Natural killer cell (primary cell): ENCODE measurements at regions not wholly inside any gene's neighbourhood (a gene's known extent, or its start where the extent isn't known, plus 50 kb on each side); places are given as distances from the start of the nearest gene placed in this dataset.

ENCODE experiments used
- ATAC-seq, 3 donors: fragments of 150-1000 bp in 2 of 3; fragments of 200-7000 bp in 1 of 3; cut with Tn5 transposase; 1 replicate in 1 of 3; 2 replicates in 2 of 3; pipeline ENCODE4 v1.10.0; 2021; ENCODE audit warnings: mild to moderate bottlenecking in 2 of 3, moderate library complexity in 2 of 3
- DNase-seq, 2 donors: peaks; one replicate each; pipeline versions ENCODE4 v3.0.0 to v3.0.0-alpha.2; 2013 to 2021; ENCODE audit warnings: mixed read lengths in 1 of 2
- H3K27ac ChIP-seq: one replicate; pipeline ENCODE4 v1.5.1; 2013; ENCODE audit warnings: mild to moderate bottlenecking, low read length
- H3K27me3 ChIP-seq: one replicate; pipeline ENCODE4 v1.6.1; 2013; ENCODE audit warnings: low read length; ENCODE audit not compliant: control insufficient read depth, insufficient read depth
- H3K36me3 ChIP-seq: one replicate; pipeline ENCODE4 v1.6.1; 2013; ENCODE audit warnings: low read length; ENCODE audit not compliant: control insufficient read depth, insufficient read depth
- H3K4me1 ChIP-seq: one replicate; pipeline ENCODE4 v1.6.1; 2013; ENCODE audit warnings: low read length; ENCODE audit not compliant: control insufficient read depth, insufficient read depth
- H3K4me3 ChIP-seq: one replicate; pipeline ENCODE4 v1.5.1; 2013; ENCODE audit warnings: low read length
- H3K9me3 ChIP-seq: one replicate; pipeline ENCODE4 v1.6.1; 2013; ENCODE audit warnings: low read length; ENCODE audit not compliant: control insufficient read depth, insufficient read depth
- H3K27ac Mint-ChIP-seq, 2 donors: one replicate each; pipeline ENCODE4 v1.8.0; 2022; ENCODE audit warnings: mild to moderate bottlenecking in 2 of 2, mixed read lengths in 2 of 2, moderate library complexity in 1 of 2
- H3K27me3 Mint-ChIP-seq, 2 donors: one replicate each; pipeline ENCODE4 v1.8.0; 2022; ENCODE audit warnings: low read depth in 2 of 2, mixed read lengths in 2 of 2
- H3K36me3 Mint-ChIP-seq: one replicate; pipeline ENCODE4 v1.8.0; 2022; ENCODE audit warnings: mixed read lengths
- H3K4me1 Mint-ChIP-seq, 2 donors: one replicate each; pipeline ENCODE4 v1.8.0; 2022; ENCODE audit warnings: mixed read lengths in 2 of 2
- H3K4me3 Mint-ChIP-seq: one replicate; pipeline ENCODE4 v1.8.0; 2022; ENCODE audit warnings: mild to moderate bottlenecking, moderate library complexity, mixed read lengths
- H3K9me3 Mint-ChIP-seq, 2 donors: one replicate each; pipeline ENCODE4 v1.8.0; 2022; ENCODE audit warnings: mixed read lengths in 2 of 2
- WGBS: methylation state at CpG from one replicate; pipeline ENCODE4 v1.1.7; 2013; ENCODE audit warnings: missing lambda C conversion rate; ENCODE audit not compliant: insufficient coverage; 5-methylcytosine and 5-hydroxymethylcytosine counted together
- intact Hi-C: fragments of 100-400 bp; cut with micrococcal nuclease; formaldehyde crosslinking; loops from one replicate; pipeline ENCODE4 v1.14.2; 2022
- TF ChIP-seq, protein P1 (sequence below): fragments of 200-600 bp; IDR thresholded peaks from one replicate; pipeline ENCODE4 v1.8.0; 2022; ENCODE audit warnings: antibody characterized with exemption

- ATAC-seq (no peak), DNase-seq (no peak)
- no peak overlapping the region for H3K27ac Mint-ChIP-seq
- H3K9me3 Mint-ChIP-seq, result no peaks in the 10 kb centered on the region
- TF ChIP-seq, protein P1, sequence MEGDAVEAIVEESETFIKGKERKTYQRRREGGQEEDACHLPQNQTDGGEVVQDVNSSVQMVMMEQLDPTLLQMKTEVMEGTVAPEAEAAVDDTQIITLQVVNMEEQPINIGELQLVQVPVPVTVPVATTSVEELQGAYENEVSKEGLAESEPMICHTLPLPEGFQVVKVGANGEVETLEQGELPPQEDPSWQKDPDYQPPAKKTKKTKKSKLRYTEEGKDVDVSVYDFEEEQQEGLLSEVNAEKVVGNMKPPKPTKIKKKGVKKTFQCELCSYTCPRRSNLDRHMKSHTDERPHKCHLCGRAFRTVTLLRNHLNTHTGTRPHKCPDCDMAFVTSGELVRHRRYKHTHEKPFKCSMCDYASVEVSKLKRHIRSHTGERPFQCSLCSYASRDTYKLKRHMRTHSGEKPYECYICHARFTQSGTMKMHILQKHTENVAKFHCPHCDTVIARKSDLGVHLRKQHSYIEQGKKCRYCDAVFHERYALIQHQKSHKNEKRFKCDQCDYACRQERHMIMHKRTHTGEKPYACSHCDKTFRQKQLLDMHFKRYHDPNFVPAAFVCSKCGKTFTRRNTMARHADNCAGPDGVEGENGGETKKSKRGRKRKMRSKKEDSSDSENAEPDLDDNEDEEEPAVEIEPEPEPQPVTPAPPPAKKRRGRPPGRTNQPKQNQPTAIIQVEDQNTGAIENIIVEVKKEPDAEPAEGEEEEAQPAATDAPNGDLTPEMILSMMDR, result no peak
- H3K36me3 Mint-ChIP-seq, result no peaks in the 10 kb centered on the region
- no peak overlapping the region for H3K4me3 ChIP-seq
- H3K27me3 ChIP-seq, result no peaks in the 10 kb centered on the region
- no peaks in the 10 kb centered on the region for H3K4me1 ChIP-seq
- H3K27ac ChIP-seq, result no peak overlapping the region
- H3K9me3 ChIP-seq, result no peaks in the 10 kb centered on the region
- WGBS, result 82% methylated on average over 2 of the region's 2 CpGs
- no peaks in the 10 kb centered on the region for H3K4me1 Mint-ChIP-seq
- no peaks in the 10 kb centered on the region for H3K36me3 ChIP-seq
- peaks cover 0 to 5% of the 10 kb centered on the region in 2 donors for H3K27me3 Mint-ChIP-seq
- intact Hi-C loops, result no loop called here
- no peak overlapping the region for H3K4me3 Mint-ChIP-seq
These were observed 72.7 kb downstream of the FANCF start for GRCh38 chr11:22552885-22553284.

- H3K27ac ChIP-seq, result no peak overlapping the region
- H3K27me3 ChIP-seq, result no peaks in the 10 kb centered on the region
- no peak for ATAC-seq
- intact Hi-C loops, result no loop called here
- Mint-ChIP-seq H3K36me3 (no peaks in the 10 kb centered on the region), H3K27me3 (peaks cover 0 to 3% of the 10 kb centered on the region in 2 donors), H3K9me3 (no peaks in the 10 kb centered on the region), H3K27ac (no peak overlapping the region), H3K4me1 (no peaks in the 10 kb centered on the region), H3K4me3 (no peak overlapping the region)
- TF ChIP-seq, protein P1, result no peak
- no peak overlapping the region for H3K4me3 ChIP-seq
- no peaks in the 10 kb centered on the region for H3K4me1 ChIP-seq
- DNase-seq, result no peak
- no peaks in the 10 kb centered on the region for H3K36me3 ChIP-seq
- WGBS, result no CpG with 5 or more reads among the region's 1 CpG
- H3K9me3 ChIP-seq, result no peaks in the 10 kb centered on the region
These were observed 78.9 kb downstream of the FANCF start for GRCh38 chr11:22546746-22547145.

DNA sequence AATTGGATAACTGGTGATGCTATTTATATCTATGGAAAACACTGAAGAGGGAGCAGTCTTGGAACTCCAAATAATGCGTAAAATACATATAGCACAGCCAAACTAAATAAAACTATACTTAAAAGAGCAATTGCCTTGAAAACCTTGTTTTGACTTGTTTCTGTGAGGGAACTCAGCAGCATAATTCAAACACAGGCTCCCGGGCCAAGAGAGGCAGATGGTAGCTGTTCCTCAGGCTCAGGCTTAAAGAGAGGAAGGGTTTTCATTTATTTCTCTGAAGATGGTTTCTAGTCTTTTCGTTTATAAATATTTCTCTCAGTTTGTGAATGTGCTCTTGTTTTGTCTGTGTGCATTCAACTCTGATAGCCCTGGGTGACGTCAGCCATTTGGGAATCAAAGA is 82.4 kb downstream of the FANCF start:
- H3K4me1 Mint-ChIP-seq, result no peaks in the 10 kb centered on the region
- H3K27ac ChIP-seq, result no peak overlapping the region
- H3K27ac Mint-ChIP-seq, result no peak overlapping the region
- H3K36me3 ChIP-seq, result no peaks in the 10 kb centered on the region
- H3K36me3 Mint-ChIP-seq, result no peaks in the 10 kb centered on the region
- ATAC-seq (no peak), DNase-seq (no peak)
- no peaks in the 10 kb centered on the region for H3K9me3 Mint-ChIP-seq
- no peaks in the 10 kb centered on the region for H3K9me3 ChIP-seq
- TF ChIP-seq, protein P1, result no peak
- intact Hi-C loops, result no loop called here
- 73% methylated on average over 3 of the region's 4 CpGs for WGBS
- no peaks in the 10 kb centered on the region for H3K4me1 ChIP-seq
- H3K27me3 ChIP-seq, result no peaks in the 10 kb centered on the region
- H3K27me3 Mint-ChIP-seq, result peaks cover 0 to 4% of the 10 kb centered on the region in 2 donors
- H3K4me3 ChIP-seq, result no peak overlapping the region
- H3K4me3 Mint-ChIP-seq, result no peak overlapping the region

- Histone ChIP-seq H3K27me3 (no peaks in the 10 kb centered on the region), H3K9me3 (no peaks in the 10 kb centered on the region), H3K4me1 (no peaks in the 10 kb centered on the region), H3K4me3 (no peak overlapping the region), H3K27ac (no peak overlapping the region), H3K36me3 (no peaks in the 10 kb centered on the region)
- intact Hi-C loops, result no loop called here
- no peak overlapping the region for H3K27ac Mint-ChIP-seq
- H3K4me1 Mint-ChIP-seq, result no peaks in the 10 kb centered on the region
- H3K36me3 Mint-ChIP-seq, result no peaks in the 10 kb centered on the region
- no peak for ATAC-seq
- TF ChIP-seq, protein P1, result no peak
- no peak for DNase-seq
- peaks cover 0 to 7% of the 10 kb centered on the region in 2 donors for H3K27me3 Mint-ChIP-seq
- H3K9me3 Mint-ChIP-seq, result no peaks in the 10 kb centered on the region
- H3K4me3 Mint-ChIP-seq, result no peak overlapping the region
These were observed 85.8 kb downstream of the FANCF start for GRCh38 chr11:22539821-22540256.
